ENCODE measurements at regions not wholly inside any gene's neighbourhood (a gene's known extent, or its start where the extent isn't known, plus 50 kb on each side); places are given as distances from the start of the nearest gene placed in this dataset.

GRCh38 chr7:32323712-32324111, 166.5 kb downstream of the LSM5 start:
- CTCF ChIA-PET: interaction anchor here (0.5 kb wide), 1 partner anchor 290 kb away, joined by 5 read pairs; no protein-coding TSS in a partner anchor
- TF ChIP-seq CTCF (conservative IDR thresholded peaks at IDR 0.05): no peak
- TF ChIP-seq EZH2 (IDR thresholded peaks at IDR 0.05; ENCODE audit: low read depth): no peak
- no peaks in the 10 kb centered on the region for H3K9me3 ChIP-seq (ENCODE audit: insufficient read depth, low read depth)

GRCh38 chr7:32319012-32319382, 171.2 kb downstream of the LSM5 start:
- POLR2A ChIA-PET (ENCODE audit: unreplicated experiment): no interaction called here
- H3K79me2 ChIP-seq (ENCODE audit: low read depth): no peaks in the 10 kb centered on the region
- no peaks in the 10 kb centered on the region for H3K4me1 ChIP-seq (replicated peaks; ENCODE audit: insufficient read depth)
- H3F3A ChIP-seq (ENCODE audit: insufficient read depth, low read depth): no peaks in the 10 kb centered on the region
- no peak overlapping the region for H3K4me3 ChIP-seq
- CTCF ChIA-PET: no interaction called here
- H2AFZ ChIP-seq: no peak overlapping the region
- intact Hi-C loops (cut with micrococcal nuclease; ENCODE audit: unreplicated experiment): no loop called here
- no peaks in the 10 kb centered on the region for H3K9me2 ChIP-seq (ENCODE audit: insufficient read depth)
- H4K20me1 ChIP-seq (ENCODE audit: insufficient read depth): no peaks in the 10 kb centered on the region
- DNase-seq: no peak
- no peak overlapping the region for H3K4me2 ChIP-seq
- no peak overlapping the region for H3K27ac ChIP-seq
- H3K36me3 ChIP-seq (ENCODE audit: low read depth): no peaks in the 10 kb centered on the region
- no peaks in the 10 kb centered on the region for H3K9me3 ChIP-seq (ENCODE audit: insufficient read depth, low read depth)
- no TSS peak for BruUV-seq (replicated peaks)
- H3K27me3 ChIP-seq (ENCODE audit: insufficient read depth, low read depth): peaks cover 72% of the 10 kb centered on the region
- TF ChIP-seq EZH2 (IDR thresholded peaks at IDR 0.05; ENCODE audit: low read depth) (no peak), CTCF (conservative IDR thresholded peaks at IDR 0.05) (no peak)

More at GRCh38 chr7:32323712-32324111, 166.5 kb downstream of the LSM5 start:
- Histone ChIP-seq H4K20me1 (ENCODE audit: insufficient read depth) (no peaks in the 10 kb centered on the region), H2AFZ (no peak overlapping the region), H3K36me3 (ENCODE audit: low read depth) (no peaks in the 10 kb centered on the region), H3K4me1 (replicated peaks; ENCODE audit: insufficient read depth) (no peaks in the 10 kb centered on the region), H3K27me3 (ENCODE audit: insufficient read depth, low read depth) (peaks cover 71% of the 10 kb centered on the region), H3K4me2 (no peak overlapping the region), H3F3A (ENCODE audit: insufficient read depth, low read depth) (no peaks in the 10 kb centered on the region), H3K9me2 (ENCODE audit: insufficient read depth) (no peaks in the 10 kb centered on the region), H3K4me3 (no peak overlapping the region), H3K79me2 (ENCODE audit: low read depth) (no peaks in the 10 kb centered on the region), H3K27ac (no peak overlapping the region)
- BruUV-seq (replicated peaks): no TSS peak
- intact Hi-C loops (cut with micrococcal nuclease; ENCODE audit: unreplicated experiment): no loop called here
- DNase-seq: no peak
- POLR2A ChIA-PET (ENCODE audit: unreplicated experiment): no interaction called here

GRCh38 chr7:32318300-32319011, 171.7 kb downstream of the LSM5 start:
- no peak overlapping the region for H3K27ac ChIP-seq
- TF ChIP-seq EZH2 (IDR thresholded peaks at IDR 0.05; ENCODE audit: low read depth) (no peak), CTCF (conservative IDR thresholded peaks at IDR 0.05) (no peak)
- H2AFZ ChIP-seq: no peak overlapping the region
- intact Hi-C loops (cut with micrococcal nuclease; ENCODE audit: unreplicated experiment): no loop called here
- no peaks in the 10 kb centered on the region for H4K20me1 ChIP-seq (ENCODE audit: insufficient read depth)
- CTCF ChIA-PET: no interaction called here
- POLR2A ChIA-PET (ENCODE audit: unreplicated experiment): no interaction called here
- H3F3A ChIP-seq (ENCODE audit: insufficient read depth, low read depth): no peaks in the 10 kb centered on the region
- H3K4me3 ChIP-seq: no peak overlapping the region
- H3K9me2 ChIP-seq (ENCODE audit: insufficient read depth): no peaks in the 10 kb centered on the region
- no peaks in the 10 kb centered on the region for H3K79me2 ChIP-seq (ENCODE audit: low read depth)
- peaks cover 68% of the 10 kb centered on the region for H3K27me3 ChIP-seq (ENCODE audit: insufficient read depth, low read depth)
- H3K36me3 ChIP-seq (ENCODE audit: low read depth): no peaks in the 10 kb centered on the region
- BruUV-seq (replicated peaks): no TSS peak
- H3K4me1 ChIP-seq (replicated peaks; ENCODE audit: insufficient read depth): no peaks in the 10 kb centered on the region
- no peak overlapping the region for H3K4me2 ChIP-seq
- no peaks in the 10 kb centered on the region for H3K9me3 ChIP-seq (ENCODE audit: insufficient read depth, low read depth)
- no peak for DNase-seq
